Liver (tissue), 3 donors: ENCODE measurements at regions not wholly inside any gene's neighbourhood (a gene's known extent, or its start where the extent isn't known, plus 50 kb on each side); places are given as distances from the start of the nearest gene placed in this dataset.

Source experiments
- EGR1 ChIP-seq, 2 donors: IDR thresholded peaks; 2 replicates each; pipeline ENCODE4 v1.6.1; 2016 to 2018; ENCODE audit warnings: antibody characterized with exemption in 2 of 2, low read depth in 2 of 2
- GABPA ChIP-seq, 2 donors: IDR thresholded peaks in 1 of 2; conservative IDR thresholded peaks in 1 of 2; 2 replicates each; pipeline ENCODE4 v1.6.1; 2016; ENCODE audit warnings: antibody characterized with exemption in 2 of 2, mild to moderate bottlenecking in 1 of 2, moderate library complexity in 1 of 2
- SP1 ChIP-seq: IDR thresholded peaks from 2 replicates; pipeline ENCODE4 v1.6.1; 2018; ENCODE audit warnings: antibody characterized with exemption, mild to moderate bottlenecking
- TAF1 ChIP-seq: conservative IDR thresholded peaks from 2 replicates; pipeline ENCODE4 v1.6.1; 2016; ENCODE audit warnings: antibody characterized with exemption, mild to moderate bottlenecking
- YY1 ChIP-seq: IDR thresholded peaks from 2 replicates; pipeline ENCODE4 v1.6.1; 2016; ENCODE audit warnings: antibody characterized with exemption, mild to moderate bottlenecking
- TF ChIP-seq, protein P1 (sequence below): fragments of 150-350 bp; IDR thresholded peaks from 2 replicates; pipeline ENCODE4 v1.5.1; 2017; ENCODE audit warnings: improper control_type of control experiment, low read depth, low read length; ENCODE audit not compliant: missing input control
- donor health status: healthy.
- donor health status: healthy.

DNA sequence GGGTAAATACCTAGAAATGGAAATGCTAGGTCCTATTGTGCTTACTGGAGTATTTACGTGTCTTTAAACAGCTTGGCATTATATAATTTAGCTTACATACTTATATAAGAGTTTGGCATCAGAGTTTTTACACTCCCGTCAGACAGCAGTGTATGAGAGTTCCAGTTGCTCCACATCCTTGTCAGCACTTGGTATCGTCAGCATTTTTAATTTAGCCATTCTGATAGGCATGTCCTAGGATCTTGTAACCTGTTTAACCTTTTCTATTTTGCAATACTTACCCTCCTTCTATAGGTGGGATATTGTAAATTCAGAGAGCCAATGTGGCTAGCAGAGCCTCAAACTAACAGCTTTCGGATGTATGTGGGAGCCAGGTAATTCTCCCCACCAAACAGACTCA is 228.3 kb upstream of the EEF2KMT start:
- no peak for TF ChIP-seq SP1
- TF ChIP-seq, protein P1, sequence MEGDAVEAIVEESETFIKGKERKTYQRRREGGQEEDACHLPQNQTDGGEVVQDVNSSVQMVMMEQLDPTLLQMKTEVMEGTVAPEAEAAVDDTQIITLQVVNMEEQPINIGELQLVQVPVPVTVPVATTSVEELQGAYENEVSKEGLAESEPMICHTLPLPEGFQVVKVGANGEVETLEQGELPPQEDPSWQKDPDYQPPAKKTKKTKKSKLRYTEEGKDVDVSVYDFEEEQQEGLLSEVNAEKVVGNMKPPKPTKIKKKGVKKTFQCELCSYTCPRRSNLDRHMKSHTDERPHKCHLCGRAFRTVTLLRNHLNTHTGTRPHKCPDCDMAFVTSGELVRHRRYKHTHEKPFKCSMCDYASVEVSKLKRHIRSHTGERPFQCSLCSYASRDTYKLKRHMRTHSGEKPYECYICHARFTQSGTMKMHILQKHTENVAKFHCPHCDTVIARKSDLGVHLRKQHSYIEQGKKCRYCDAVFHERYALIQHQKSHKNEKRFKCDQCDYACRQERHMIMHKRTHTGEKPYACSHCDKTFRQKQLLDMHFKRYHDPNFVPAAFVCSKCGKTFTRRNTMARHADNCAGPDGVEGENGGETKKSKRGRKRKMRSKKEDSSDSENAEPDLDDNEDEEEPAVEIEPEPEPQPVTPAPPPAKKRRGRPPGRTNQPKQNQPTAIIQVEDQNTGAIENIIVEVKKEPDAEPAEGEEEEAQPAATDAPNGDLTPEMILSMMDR = no peak
- no peak for TF ChIP-seq EGR1 (IDR thresholded peaks at IDR 0.05; ENCODE audit: low read depth in 2 of 2)
- TF ChIP-seq YY1 = no peak
- no peak for TF ChIP-seq GABPA (IDR thresholded peaks at IDR 0.05 in 1 of 2, conservative IDR thresholded peaks at IDR 0.05 in 1 of 2)
- TF ChIP-seq TAF1 = no peak
